Neural crest cell (in vitro differentiated cells): ENCODE measurements at regions not wholly inside any gene's neighbourhood (a gene's known extent, or its start where the extent isn't known, plus 50 kb on each side); places are given as distances from the start of the nearest gene placed in this dataset.

ENCODE experiments used
- DNase-seq: peaks from one replicate; pipeline ENCODE4 v3.0.0; 2021; ENCODE audit warnings: low read depth, mixed read lengths, low spot score
- H3K27ac Mint-ChIP-seq: one replicate; pipeline ENCODE4 v1.8.0; 2021; ENCODE audit warnings: mild to moderate bottlenecking, mixed read lengths; ENCODE audit not compliant: unreplicated experiment
- H3K27me3 Mint-ChIP-seq: 2 replicates; pipeline ENCODE4 v1.8.0; 2021; ENCODE audit warnings: low read depth, mild to moderate bottlenecking, mixed read lengths
- H3K36me3 Mint-ChIP-seq: 2 replicates; pipeline ENCODE4 v1.8.0; 2021; ENCODE audit warnings: low read depth, mild to moderate bottlenecking, mixed read lengths
- H3K4me1 Mint-ChIP-seq: 2 replicates; pipeline ENCODE4 v1.8.0; 2021; ENCODE audit warnings: mixed read lengths
- H3K4me3 Mint-ChIP-seq: one replicate; pipeline ENCODE4 v1.8.0; 2021; ENCODE audit warnings: mild to moderate bottlenecking, mixed read lengths
- H3K9me3 Mint-ChIP-seq: 2 replicates; pipeline ENCODE4 v1.8.0; 2021; ENCODE audit warnings: mixed read lengths
- CTCF ChIP-seq: fragments of 200-600 bp; sonication (generic); conservative IDR thresholded peaks from 2 replicates; pipeline ENCODE4 v1.5.0; 2021; ENCODE audit warnings: antibody characterized with exemption, mild to moderate bottlenecking

DNA sequence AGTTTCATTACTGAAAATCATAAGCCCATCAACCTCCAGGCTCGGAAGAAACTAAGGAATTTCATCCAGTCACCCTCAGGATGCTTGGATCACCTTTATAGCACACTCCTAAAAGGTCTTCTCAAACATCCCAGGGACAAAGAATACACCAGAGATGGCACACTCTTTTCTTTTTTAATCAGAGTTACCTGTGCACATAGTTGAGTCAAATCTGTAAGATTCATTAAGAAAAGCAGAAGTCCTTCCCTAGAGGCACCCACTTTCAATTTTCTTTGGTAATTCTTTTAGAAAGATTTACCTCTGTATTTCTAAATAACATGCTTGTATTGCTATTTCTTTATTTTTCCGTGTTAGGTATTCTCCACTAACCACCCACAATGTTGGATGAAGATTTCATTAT, 50.6 kb upstream of the IL6 start:
- Mint-ChIP-seq H3K27me3 (no peaks in the 10 kb centered on the region), H3K36me3 (no peaks in the 10 kb centered on the region), H3K4me1 (peaks cover 4% of the 10 kb centered on the region), H3K9me3 (peaks cover 2% of the 10 kb centered on the region), H3K4me3 (no peak overlapping the region), H3K27ac (no peak overlapping the region)
- no peak for DNase-seq
- no peak for TF ChIP-seq CTCF

DNA sequence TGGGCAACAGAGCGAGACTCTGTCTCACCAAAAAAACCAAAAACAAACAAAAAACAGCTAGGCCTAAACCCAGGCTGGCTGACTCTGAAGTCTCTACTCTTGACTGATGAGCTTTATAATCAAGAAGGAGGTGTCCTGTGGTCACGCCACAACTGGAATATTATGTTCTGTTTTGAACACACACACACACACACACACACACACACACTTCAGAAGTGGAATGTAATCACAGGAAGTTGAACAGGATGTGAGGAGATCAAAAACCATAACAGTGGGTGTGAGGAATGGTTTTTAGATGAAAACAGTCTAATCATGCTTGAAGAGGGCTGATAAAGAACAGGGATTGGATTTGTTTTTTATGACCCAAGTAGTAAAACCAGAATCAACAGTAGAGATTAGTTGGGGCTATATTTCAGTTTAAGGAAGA, 51.1 kb upstream of the IL6 start:
- H3K27me3 Mint-ChIP-seq = no peaks in the 10 kb centered on the region

GRCh38 chr7:22675421-22675820, 51.6 kb upstream of the IL6 start:
- H3K27me3 Mint-ChIP-seq = no peaks in the 10 kb centered on the region
- peaks cover 4% of the 10 kb centered on the region for H3K4me1 Mint-ChIP-seq
- H3K4me3 Mint-ChIP-seq = no peak overlapping the region
- no peaks in the 10 kb centered on the region for H3K36me3 Mint-ChIP-seq
- DNase-seq = no peak
- peaks cover 2% of the 10 kb centered on the region for H3K9me3 Mint-ChIP-seq
- no peak for TF ChIP-seq CTCF
- no peak overlapping the region for H3K27ac Mint-ChIP-seq

More for the DNA sequence above, 51.1 kb upstream of the IL6 start:
- TF ChIP-seq CTCF = no peak
- DNase-seq = no peak
- peaks cover 2% of the 10 kb centered on the region for H3K9me3 Mint-ChIP-seq
- no peak overlapping the region for H3K4me3 Mint-ChIP-seq
- no peaks in the 10 kb centered on the region for H3K36me3 Mint-ChIP-seq
- H3K27ac Mint-ChIP-seq = no peak overlapping the region
- peaks cover 4% of the 10 kb centered on the region for H3K4me1 Mint-ChIP-seq

GRCh38 chr7:22672846-22673680, 53.9 kb upstream of the IL6 start:
- no peaks in the 10 kb centered on the region for H3K36me3 Mint-ChIP-seq
- DNase-seq = no peak
- TF ChIP-seq CTCF = no peak
- H3K27ac Mint-ChIP-seq = no peak overlapping the region
- peaks cover 2% of the 10 kb centered on the region for H3K9me3 Mint-ChIP-seq
- no peaks in the 10 kb centered on the region for H3K27me3 Mint-ChIP-seq
- no peak overlapping the region for H3K4me3 Mint-ChIP-seq
- peaks cover 4% of the 10 kb centered on the region for H3K4me1 Mint-ChIP-seq

GRCh38 chr7:22671177-22671879, 55.7 kb upstream of the IL6 start:
- DNase-seq = no peak
- TF ChIP-seq CTCF = no peak
- peaks cover 4% of the 10 kb centered on the region for H3K4me1 Mint-ChIP-seq
- no peaks in the 10 kb centered on the region for H3K27me3 Mint-ChIP-seq
- H3K36me3 Mint-ChIP-seq = no peaks in the 10 kb centered on the region
- no peak overlapping the region for H3K27ac Mint-ChIP-seq
- peaks cover 2% of the 10 kb centered on the region for H3K9me3 Mint-ChIP-seq
- H3K4me3 Mint-ChIP-seq = no peak overlapping the region
